HepG2 (cell line): ENCODE measurements at regions not wholly inside any gene's neighbourhood (a gene's known extent, or its start where the extent isn't known, plus 50 kb on each side); places are given as distances from the start of the nearest gene placed in this dataset.

Experiments used
- CTCF ChIP-seq: sonication (generic); formaldehyde crosslinking; IDR thresholded peaks from 2 replicates; pipeline ENCODE4 v1.5.0; 2020; ENCODE audit warnings: mild to moderate bottlenecking, missing genetic modification reagents, moderate library complexity
- ELF1 ChIP-seq: sonication (generic); formaldehyde crosslinking; IDR thresholded peaks from 2 replicates; pipeline ENCODE4 v1.4.0; 2020; ENCODE audit warnings: missing genetic modification reagents
- GABPB1 ChIP-seq: IDR thresholded peaks from 2 replicates; pipeline ENCODE4 v1.6.1; 2016; ENCODE audit warnings: mild to moderate bottlenecking, missing genetic modification reagents, moderate library complexity, missing compliant biosample characterization
- MXI1 ChIP-seq: IDR thresholded peaks from 3 replicates; pipeline ENCODE4 v1.6.1; 2012; ENCODE audit warnings: low read depth, low read length, inconsistent platforms, borderline replicate concordance
- POLR2A ChIP-seq, 2 experiments: IDR thresholded peaks; 2 replicates each; pipeline ENCODE4 v1.6.1; 2011; ENCODE audit warnings: low read depth in 2 of 2, low read length in 2 of 2, mild to moderate bottlenecking in 1 of 2, moderate library complexity in 1 of 2; ENCODE audit not compliant: insufficient read depth in 1 of 2
- RAD51 ChIP-seq: fragments of 450-650 bp; IDR thresholded peaks from 2 replicates; pipeline ENCODE4 v1.6.1; 2016; ENCODE audit warnings: borderline replicate concordance
- RFX1 ChIP-seq: fragments of 450-650 bp; IDR thresholded peaks from 2 replicates; pipeline ENCODE4 v1.6.1; 2017
- SIN3B ChIP-seq: fragments of 150-350 bp; IDR thresholded peaks from 2 replicates; pipeline ENCODE4 v1.6.1; 2014; ENCODE audit warnings: low read length
- SOX6 ChIP-seq, 2 experiments: fragments of 450-650 bp in 1 of 2; sonication (generic) in 1 of 2; formaldehyde crosslinking in 1 of 2; IDR thresholded peaks; 2 replicates each; pipeline versions ENCODE4 v1.4.0 to v1.6.1; 2017 to 2020; ENCODE audit warnings: antibody characterized with exemption in 1 of 2, mild to moderate bottlenecking in 1 of 2, missing genetic modification reagents in 1 of 2
- ZC3H13 ChIP-seq: sonication (generic); formaldehyde crosslinking; IDR thresholded peaks from 2 replicates; pipeline ENCODE4 v1.8.1; 2023; ENCODE audit warnings: mild to moderate bottlenecking, missing genetic modification reagents, moderate library complexity
- ZNF652 ChIP-seq: IDR thresholded peaks from 2 replicates; pipeline ENCODE4 v1.6.1; 2016; ENCODE audit warnings: low read depth, borderline replicate concordance
- TF ChIP-seq, protein P1 (sequence below): IDR thresholded peaks from 2 replicates; pipeline ENCODE4 v1.6.1; 2016
- TF ChIP-seq, protein P2 (sequence below): IDR thresholded peaks from 2 replicates; pipeline ENCODE4 v1.6.1; 2018; ENCODE audit warnings: missing genetic modification reagents, mild to moderate bottlenecking, missing compliant biosample characterization
- TF ChIP-seq, protein P3 (sequence below): sonication (generic); formaldehyde crosslinking; IDR thresholded peaks from 2 replicates; pipeline ENCODE4 v1.4.0; 2020; ENCODE audit warnings: mild to moderate bottlenecking, missing genetic modification reagents, borderline replicate concordance

GRCh38 chr15:69852482-69852881 lies 245.2 kb downstream of the TLE3 start:
- TF ChIP-seq CTCF (CRISPR knock-in tag) = no peak
- no peak for TF ChIP-seq GABPB1 (CRISPR knock-in tag)
- no peak for TF ChIP-seq SIN3B
- TF ChIP-seq, protein P1, sequence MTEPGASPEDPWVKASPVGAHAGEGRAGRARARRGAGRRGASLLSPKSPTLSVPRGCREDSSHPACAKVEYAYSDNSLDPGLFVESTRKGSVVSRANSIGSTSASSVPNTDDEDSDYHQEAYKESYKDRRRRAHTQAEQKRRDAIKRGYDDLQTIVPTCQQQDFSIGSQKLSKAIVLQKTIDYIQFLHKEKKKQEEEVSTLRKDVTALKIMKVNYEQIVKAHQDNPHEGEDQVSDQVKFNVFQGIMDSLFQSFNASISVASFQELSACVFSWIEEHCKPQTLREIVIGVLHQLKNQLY (CRISPR knock-in tag) = no peak
- TF ChIP-seq RFX1 = no peak
- TF ChIP-seq RAD51 = no peak
- no peak for TF ChIP-seq MXI1
- TF ChIP-seq ZC3H13 = no peak
- TF ChIP-seq POLR2A (IDR thresholded peaks at IDR 0.05; ENCODE audit: insufficient read depth in 1 of 2, low read depth in 2 of 2, low read length in 2 of 2) = no peak
- TF ChIP-seq, protein P2, sequence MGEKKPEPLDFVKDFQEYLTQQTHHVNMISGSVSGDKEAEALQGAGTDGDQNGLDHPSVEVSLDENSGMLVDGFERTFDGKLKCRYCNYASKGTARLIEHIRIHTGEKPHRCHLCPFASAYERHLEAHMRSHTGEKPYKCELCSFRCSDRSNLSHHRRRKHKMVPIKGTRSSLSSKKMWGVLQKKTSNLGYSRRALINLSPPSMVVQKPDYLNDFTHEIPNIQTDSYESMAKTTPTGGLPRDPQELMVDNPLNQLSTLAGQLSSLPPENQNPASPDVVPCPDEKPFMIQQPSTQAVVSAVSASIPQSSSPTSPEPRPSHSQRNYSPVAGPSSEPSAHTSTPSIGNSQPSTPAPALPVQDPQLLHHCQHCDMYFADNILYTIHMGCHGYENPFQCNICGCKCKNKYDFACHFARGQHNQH (CRISPR knock-in tag) = no peak
- no peak for TF ChIP-seq ELF1 (CRISPR knock-in tag)
- TF ChIP-seq, protein P3, sequence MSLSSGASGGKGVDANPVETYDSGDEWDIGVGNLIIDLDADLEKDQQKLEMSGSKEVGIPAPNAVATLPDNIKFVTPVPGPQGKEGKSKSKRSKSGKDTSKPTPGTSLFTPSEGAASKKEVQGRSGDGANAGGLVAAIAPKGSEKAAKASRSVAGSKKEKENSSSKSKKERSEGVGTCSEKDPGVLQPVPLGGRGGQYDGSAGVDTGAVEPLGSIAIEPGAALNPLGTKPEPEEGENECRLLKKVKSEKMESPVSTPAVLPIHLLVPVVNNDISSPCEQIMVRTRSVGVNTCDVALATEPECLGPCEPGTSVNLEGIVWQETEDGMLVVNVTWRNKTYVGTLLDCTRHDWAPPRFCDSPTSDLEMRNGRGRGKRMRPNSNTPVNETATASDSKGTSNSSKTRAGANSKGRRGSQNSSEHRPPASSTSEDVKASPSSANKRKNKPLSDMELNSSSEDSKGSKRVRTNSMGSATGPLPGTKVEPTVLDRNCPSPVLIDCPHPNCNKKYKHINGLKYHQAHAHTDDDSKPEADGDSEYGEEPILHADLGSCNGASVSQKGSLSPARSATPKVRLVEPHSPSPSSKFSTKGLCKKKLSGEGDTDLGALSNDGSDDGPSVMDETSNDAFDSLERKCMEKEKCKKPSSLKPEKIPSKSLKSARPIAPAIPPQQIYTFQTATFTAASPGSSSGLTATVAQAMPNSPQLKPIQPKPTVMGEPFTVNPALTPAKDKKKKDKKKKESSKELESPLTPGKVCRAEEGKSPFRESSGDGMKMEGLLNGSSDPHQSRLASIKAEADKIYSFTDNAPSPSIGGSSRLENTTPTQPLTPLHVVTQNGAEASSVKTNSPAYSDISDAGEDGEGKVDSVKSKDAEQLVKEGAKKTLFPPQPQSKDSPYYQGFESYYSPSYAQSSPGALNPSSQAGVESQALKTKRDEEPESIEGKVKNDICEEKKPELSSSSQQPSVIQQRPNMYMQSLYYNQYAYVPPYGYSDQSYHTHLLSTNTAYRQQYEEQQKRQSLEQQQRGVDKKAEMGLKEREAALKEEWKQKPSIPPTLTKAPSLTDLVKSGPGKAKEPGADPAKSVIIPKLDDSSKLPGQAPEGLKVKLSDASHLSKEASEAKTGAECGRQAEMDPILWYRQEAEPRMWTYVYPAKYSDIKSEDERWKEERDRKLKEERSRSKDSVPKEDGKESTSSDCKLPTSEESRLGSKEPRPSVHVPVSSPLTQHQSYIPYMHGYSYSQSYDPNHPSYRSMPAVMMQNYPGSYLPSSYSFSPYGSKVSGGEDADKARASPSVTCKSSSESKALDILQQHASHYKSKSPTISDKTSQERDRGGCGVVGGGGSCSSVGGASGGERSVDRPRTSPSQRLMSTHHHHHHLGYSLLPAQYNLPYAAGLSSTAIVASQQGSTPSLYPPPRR (CRISPR knock-in tag) = no peak
- TF ChIP-seq SOX6 (IDR thresholded peaks at IDR 0.05) = no peak
- TF ChIP-seq SOX6 (CRISPR knock-in tag; IDR thresholded peaks at IDR 0.05) = no peak
- no peak for TF ChIP-seq ZNF652 (CRISPR knock-in tag)
